ENCODE measurements at regions not wholly inside any gene's neighbourhood (a gene's known extent, or its start where the extent isn't known, plus 50 kb on each side); places are given as distances from the start of the nearest gene placed in this dataset.
"Not testable (repeated sequence)": the region's sequence is repeated elsewhere in the genome, so short reads cannot be mapped to it uniquely, and the experiment has no call there.

- no peak for DNase-seq (ENCODE audit: low read depth, low spot score)
These were observed 345.8 kb upstream of the CDH5 start for GRCh38 chr16:66020642-66021041.

- DNase-seq (ENCODE audit: low read depth, low spot score): no peak
These were observed 346.4 kb upstream of the CDH5 start for GRCh38 chr16:66020046-66020445.

GRCh38 chr16:66019502-66019901, 347.0 kb upstream of the CDH5 start:
- DNase-seq (ENCODE audit: low read depth, low spot score): not testable (repeated sequence)

GRCh38 chr16:66014221-66014620, 352.3 kb upstream of the CDH5 start:
- no peak for DNase-seq (ENCODE audit: low read depth, low spot score)

GRCh38 chr16:66013486-66013885, 353.0 kb upstream of the CDH5 start:
- no peak for DNase-seq (ENCODE audit: low read depth, low spot score)

GRCh38 chr16:66008136-66008535, 358.4 kb upstream of the CDH5 start:
- no peak for DNase-seq (ENCODE audit: low read depth, low spot score)

- DNase-seq (ENCODE audit: low read depth, low spot score): no peak
These were observed 358.8 kb upstream of the CDH5 start for GRCh38 chr16:66007717-66008116.

GRCh38 chr16:66006485-66006884, 360.0 kb upstream of the CDH5 start:
- no peak for DNase-seq (ENCODE audit: low read depth, low spot score)

GRCh38 chr16:66004699-66005098, 361.8 kb upstream of the CDH5 start:
- no peak for DNase-seq (ENCODE audit: low read depth, low spot score)

GRCh38 chr16:66003201-66003600, 363.3 kb upstream of the CDH5 start:
- DNase-seq (ENCODE audit: low read depth, low spot score): no peak

- no peak for DNase-seq (ENCODE audit: low read depth, low spot score)
These were observed 363.9 kb upstream of the CDH5 start for GRCh38 chr16:66002601-66003000.

GRCh38 chr16:66001432-66001831, 365.1 kb upstream of the CDH5 start:
- DNase-seq (ENCODE audit: low read depth, low spot score): no peak

GRCh38 chr16:65998443-65998842, 368.0 kb upstream of the CDH5 start:
- DNase-seq (ENCODE audit: low read depth, low spot score): no peak

- DNase-seq (ENCODE audit: low read depth, low spot score): no peak
These were observed 372.2 kb upstream of the CDH5 start for GRCh38 chr16:65994291-65994690.

GRCh38 chr16:65991149-65991701, 375.3 kb upstream of the CDH5 start:
- peak; percentile 17 for DNase-seq (ENCODE audit: low read depth, low spot score)

- no peak for DNase-seq (ENCODE audit: low read depth, low spot score)
These were observed 376.5 kb upstream of the CDH5 start for GRCh38 chr16:65989861-65990604.

- no peak for DNase-seq (ENCODE audit: low read depth, low spot score)
These were observed 378.4 kb upstream of the CDH5 start for GRCh38 chr16:65988024-65988595.

GRCh38 chr16:65984296-65984695, 382.2 kb upstream of the CDH5 start:
- no peak for DNase-seq (ENCODE audit: low read depth, low spot score)

GRCh38 chr16:65981057-65981456, 385.4 kb upstream of the CDH5 start:
- no peak for DNase-seq (ENCODE audit: low read depth, low spot score)

GRCh38 chr16:65975049-65975708, 391.3 kb upstream of the CDH5 start:
- no peak for DNase-seq (ENCODE audit: low read depth, low spot score)

- no peak for DNase-seq (ENCODE audit: low read depth, low spot score)
These were observed 399.1 kb upstream of the CDH5 start for GRCh38 chr16:65967376-65967775.

GRCh38 chr16:65965628-65966027, 400.9 kb upstream of the CDH5 start:
- DNase-seq (ENCODE audit: low read depth, low spot score): no peak

GRCh38 chr16:65964752-65965151, 401.7 kb upstream of the CDH5 start:
- DNase-seq (ENCODE audit: low read depth, low spot score): no peak

Measured in iPS DF 19.7 (cell line).